ENCODE measurements at regions not wholly inside any gene's neighbourhood (a gene's known extent, or its start where the extent isn't known, plus 50 kb on each side); places are given as distances from the start of the nearest gene placed in this dataset.

GRCh38 chr20:52349806-52350205, 158.2 kb upstream of the ZFP64 start:
- H3K36me3 ChIP-seq (replicated peaks in 1 of 2; ENCODE audit: control insufficient read depth in 1 of 2, insufficient read depth in 2 of 2, low read length in 2 of 2), result no peaks in the 10 kb centered on the region
- H3K27me3 ChIP-seq (ENCODE audit: control insufficient read depth in 2 of 2, insufficient read depth in 2 of 2, low read length in 2 of 2), result no peaks in the 10 kb centered on the region
- peaks cover 0 to 2% (median 0%) of the 10 kb centered on the region in 7 donors for H3K9me3 Mint-ChIP-seq
- no peak overlapping the region for H3K9ac ChIP-seq (ENCODE audit: insufficient read depth, low read length, poor library complexity, severe bottlenecking)
- no peak overlapping the region for H2AFZ ChIP-seq (ENCODE audit: insufficient read depth, low read depth, low read length, poor library complexity, severe bottlenecking)
- DNase-seq, result no peak
- no peaks in the 10 kb centered on the region for H3K4me1 Mint-ChIP-seq
- H4K20me1 ChIP-seq (ENCODE audit: insufficient read depth, low read length), result no peaks in the 10 kb centered on the region
- no peak overlapping the region for H3K4me3 ChIP-seq (replicated peaks in 1 of 3; ENCODE audit: low read depth in 2 of 3, low read length in 3 of 3)
- H3K27ac Mint-ChIP-seq, result no peak overlapping the region
- H3K36me3 Mint-ChIP-seq, result no peaks in the 10 kb centered on the region
- TF ChIP-seq, protein P1, sequence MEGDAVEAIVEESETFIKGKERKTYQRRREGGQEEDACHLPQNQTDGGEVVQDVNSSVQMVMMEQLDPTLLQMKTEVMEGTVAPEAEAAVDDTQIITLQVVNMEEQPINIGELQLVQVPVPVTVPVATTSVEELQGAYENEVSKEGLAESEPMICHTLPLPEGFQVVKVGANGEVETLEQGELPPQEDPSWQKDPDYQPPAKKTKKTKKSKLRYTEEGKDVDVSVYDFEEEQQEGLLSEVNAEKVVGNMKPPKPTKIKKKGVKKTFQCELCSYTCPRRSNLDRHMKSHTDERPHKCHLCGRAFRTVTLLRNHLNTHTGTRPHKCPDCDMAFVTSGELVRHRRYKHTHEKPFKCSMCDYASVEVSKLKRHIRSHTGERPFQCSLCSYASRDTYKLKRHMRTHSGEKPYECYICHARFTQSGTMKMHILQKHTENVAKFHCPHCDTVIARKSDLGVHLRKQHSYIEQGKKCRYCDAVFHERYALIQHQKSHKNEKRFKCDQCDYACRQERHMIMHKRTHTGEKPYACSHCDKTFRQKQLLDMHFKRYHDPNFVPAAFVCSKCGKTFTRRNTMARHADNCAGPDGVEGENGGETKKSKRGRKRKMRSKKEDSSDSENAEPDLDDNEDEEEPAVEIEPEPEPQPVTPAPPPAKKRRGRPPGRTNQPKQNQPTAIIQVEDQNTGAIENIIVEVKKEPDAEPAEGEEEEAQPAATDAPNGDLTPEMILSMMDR (IDR thresholded peaks at IDR 0.05), result no peak
- H3K27me3 Mint-ChIP-seq (ENCODE audit: low read depth in 3 of 3), result peaks cover 0 to 5% (median 0%) of the 10 kb centered on the region in 3 donors
- no peaks in the 10 kb centered on the region for H3K79me2 ChIP-seq (ENCODE audit: insufficient read depth, low read length)
- no peak overlapping the region for H3K27ac ChIP-seq (ENCODE audit: low read depth in 1 of 2, low read length in 2 of 2)
- H3K4me3 Mint-ChIP-seq, result no peak overlapping the region
- H3K4me2 ChIP-seq (replicated peaks; ENCODE audit: extremely low read depth, low read length, poor library complexity, severe bottlenecking), result no peak overlapping the region
- intact Hi-C loops (cut with micrococcal nuclease), result no loop called here
- 65% methylated on average over 2 of the region's 3 CpGs for WGBS (ENCODE audit: insufficient coverage)
- H3K9me3 ChIP-seq (replicated peaks in 1 of 2; ENCODE audit: control insufficient read depth in 1 of 2, insufficient read depth in 1 of 2, low read length in 2 of 2), result no peaks in the 10 kb centered on the region
- H3K4me1 ChIP-seq (ENCODE audit: control insufficient read depth in 1 of 2, insufficient read depth in 2 of 2, low read length in 2 of 2), result no peaks in the 10 kb centered on the region

- peaks cover 0 to 2% (median 0%) of the 10 kb centered on the region in 7 donors for H3K9me3 Mint-ChIP-seq
- no peaks in the 10 kb centered on the region for H3K79me2 ChIP-seq (ENCODE audit: insufficient read depth, low read length)
- peaks cover 0 to 4% (median 0%) of the 10 kb centered on the region in 3 donors for H3K27me3 Mint-ChIP-seq (ENCODE audit: low read depth in 3 of 3)
- 60% methylated on average over 2 of the region's 2 CpGs for WGBS (ENCODE audit: insufficient coverage)
- no peak overlapping the region for H2AFZ ChIP-seq (ENCODE audit: insufficient read depth, low read depth, low read length, poor library complexity, severe bottlenecking)
- no peak for DNase-seq
- H3K4me3 Mint-ChIP-seq, result no peak overlapping the region
- H4K20me1 ChIP-seq (ENCODE audit: insufficient read depth, low read length), result no peaks in the 10 kb centered on the region
- no peak overlapping the region for H3K27ac Mint-ChIP-seq
- H3K4me1 Mint-ChIP-seq, result no peaks in the 10 kb centered on the region
- H3K9ac ChIP-seq (ENCODE audit: insufficient read depth, low read length, poor library complexity, severe bottlenecking), result no peak overlapping the region
- TF ChIP-seq, protein P1 (IDR thresholded peaks at IDR 0.05), result no peak
- no peaks in the 10 kb centered on the region for H3K36me3 ChIP-seq (replicated peaks in 1 of 2; ENCODE audit: control insufficient read depth in 1 of 2, insufficient read depth in 2 of 2, low read length in 2 of 2)
- H3K4me2 ChIP-seq (replicated peaks; ENCODE audit: extremely low read depth, low read length, poor library complexity, severe bottlenecking), result no peak overlapping the region
- intact Hi-C loops (cut with micrococcal nuclease), result no loop called here
- H3K27ac ChIP-seq (ENCODE audit: low read depth in 1 of 2, low read length in 2 of 2), result no peak overlapping the region
- no peaks in the 10 kb centered on the region for H3K9me3 ChIP-seq (replicated peaks in 1 of 2; ENCODE audit: control insufficient read depth in 1 of 2, insufficient read depth in 1 of 2, low read length in 2 of 2)
- H3K36me3 Mint-ChIP-seq, result no peaks in the 10 kb centered on the region
- H3K4me3 ChIP-seq (replicated peaks in 1 of 3; ENCODE audit: low read depth in 2 of 3, low read length in 3 of 3), result no peak overlapping the region
- H3K4me1 ChIP-seq (ENCODE audit: control insufficient read depth in 1 of 2, insufficient read depth in 2 of 2, low read length in 2 of 2), result no peaks in the 10 kb centered on the region
- no peaks in the 10 kb centered on the region for H3K27me3 ChIP-seq (ENCODE audit: control insufficient read depth in 2 of 2, insufficient read depth in 2 of 2, low read length in 2 of 2)
Measured at GRCh38 chr20:52348434-52348833, 156.9 kb upstream of the ZFP64 start.

Measured in CD14-positive monocyte (primary cell).